ENCODE measurements at regions not wholly inside any gene's neighbourhood (a gene's known extent, or its start where the extent isn't known, plus 50 kb on each side); places are given as distances from the start of the nearest gene placed in this dataset.

DNA sequence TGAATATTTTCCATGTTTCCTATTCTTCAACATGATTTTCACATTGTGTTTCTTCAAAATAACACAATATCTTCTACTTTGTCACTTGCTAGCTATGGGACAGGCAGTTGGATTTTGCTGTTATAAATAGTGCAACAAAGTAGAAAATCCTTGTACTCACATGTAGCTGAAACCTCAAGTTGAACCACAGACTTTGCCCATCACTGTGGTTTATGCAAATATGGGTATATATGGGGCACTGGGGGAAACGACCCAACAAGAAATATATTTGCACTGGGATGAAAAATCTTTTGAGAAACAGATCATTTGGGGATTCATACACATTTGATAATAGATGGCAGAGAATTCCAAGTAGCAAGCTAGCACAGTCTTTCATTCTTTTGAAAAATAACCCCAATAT lies 486.3 kb upstream of the MAP2 start:
- no peak for TF ChIP-seq POLR2A (IDR thresholded peaks at IDR 0.05)
- TF ChIP-seq, protein P1, sequence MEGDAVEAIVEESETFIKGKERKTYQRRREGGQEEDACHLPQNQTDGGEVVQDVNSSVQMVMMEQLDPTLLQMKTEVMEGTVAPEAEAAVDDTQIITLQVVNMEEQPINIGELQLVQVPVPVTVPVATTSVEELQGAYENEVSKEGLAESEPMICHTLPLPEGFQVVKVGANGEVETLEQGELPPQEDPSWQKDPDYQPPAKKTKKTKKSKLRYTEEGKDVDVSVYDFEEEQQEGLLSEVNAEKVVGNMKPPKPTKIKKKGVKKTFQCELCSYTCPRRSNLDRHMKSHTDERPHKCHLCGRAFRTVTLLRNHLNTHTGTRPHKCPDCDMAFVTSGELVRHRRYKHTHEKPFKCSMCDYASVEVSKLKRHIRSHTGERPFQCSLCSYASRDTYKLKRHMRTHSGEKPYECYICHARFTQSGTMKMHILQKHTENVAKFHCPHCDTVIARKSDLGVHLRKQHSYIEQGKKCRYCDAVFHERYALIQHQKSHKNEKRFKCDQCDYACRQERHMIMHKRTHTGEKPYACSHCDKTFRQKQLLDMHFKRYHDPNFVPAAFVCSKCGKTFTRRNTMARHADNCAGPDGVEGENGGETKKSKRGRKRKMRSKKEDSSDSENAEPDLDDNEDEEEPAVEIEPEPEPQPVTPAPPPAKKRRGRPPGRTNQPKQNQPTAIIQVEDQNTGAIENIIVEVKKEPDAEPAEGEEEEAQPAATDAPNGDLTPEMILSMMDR (IDR thresholded peaks at IDR 0.05), result no peak
